ENCODE measurements at regions not wholly inside any gene's neighbourhood (a gene's known extent, or its start where the extent isn't known, plus 50 kb on each side); places are given as distances from the start of the nearest gene placed in this dataset.
"Not testable (repeated sequence)": the region's sequence is repeated elsewhere in the genome, so short reads cannot be mapped to it uniquely, and the experiment has no call there.

- in situ Hi-C loops (cut with MboI; ENCODE audit: low sequenced_read_pairs): not testable (repeated sequence)
Measured at GRCh38 chr5:177863822-177864446, 81.2 kb upstream of the FAM153A start.

GRCh38 chr5:177857642-177858200 lies 75.0 kb upstream of the FAM153A start:
- in situ Hi-C loops (cut with MboI; ENCODE audit: low sequenced_read_pairs): not testable (repeated sequence)

GRCh38 chr5:177856474-177856873 lies 73.8 kb upstream of the FAM153A start:
- in situ Hi-C loops (cut with MboI; ENCODE audit: low sequenced_read_pairs): not testable (repeated sequence)

GRCh38 chr5:177847914-177848313 lies 65.2 kb upstream of the FAM153A start:
- in situ Hi-C loops (cut with MboI; ENCODE audit: low sequenced_read_pairs): not testable (repeated sequence)

- in situ Hi-C loops (cut with MboI; ENCODE audit: low sequenced_read_pairs): not testable (repeated sequence)
Measured at GRCh38 chr5:177846598-177846997, 63.9 kb upstream of the FAM153A start.

GRCh38 chr5:177845906-177846305 lies 63.2 kb upstream of the FAM153A start:
- in situ Hi-C loops (cut with MboI; ENCODE audit: low sequenced_read_pairs): not testable (repeated sequence)

GRCh38 chr5:177836191-177836590 lies 53.5 kb upstream of the FAM153A start:
- in situ Hi-C loops (cut with MboI; ENCODE audit: low sequenced_read_pairs): not testable (repeated sequence)
